ENCODE measurements at regions not wholly inside any gene's neighbourhood (a gene's known extent, or its start where the extent isn't known, plus 50 kb on each side); places are given as distances from the start of the nearest gene placed in this dataset.

GRCh38 chr1:83559129-83559840 lies 439.6 kb downstream of the TTLL7 start:
- TF ChIP-seq POLR2A (IDR thresholded peaks at IDR 0.05), result no peak
- no peak for TF ChIP-seq CTCF (IDR thresholded peaks at IDR 0.05)
